ENCODE measurements at regions not wholly inside any gene's neighbourhood (a gene's known extent, or its start where the extent isn't known, plus 50 kb on each side); places are given as distances from the start of the nearest gene placed in this dataset.

GRCh38 chr5:89712134-89712700 lies 697.3 kb downstream of the CETN3 start:
- TF ChIP-seq CTCF (IDR thresholded peaks at IDR 0.05; ENCODE audit: low read depth, low read length): no peak
- no peak overlapping the region for H3K4me3 ChIP-seq (ENCODE audit: low read depth, low read length)

- H3K4me3 ChIP-seq (ENCODE audit: low read depth, low read length): no peak overlapping the region
- no peak for TF ChIP-seq CTCF (IDR thresholded peaks at IDR 0.05; ENCODE audit: low read depth, low read length)
These were observed 698.0 kb downstream of the CETN3 start for GRCh38 chr5:89711526-89711925.

- no peak overlapping the region for H3K4me3 ChIP-seq (ENCODE audit: low read depth, low read length)
- no peak for TF ChIP-seq CTCF (IDR thresholded peaks at IDR 0.05; ENCODE audit: low read depth, low read length)
These were observed 699.5 kb downstream of the CETN3 start for GRCh38 chr5:89710006-89710405.

GRCh38 chr5:89707891-89708290 lies 701.7 kb downstream of the CETN3 start:
- no peak for TF ChIP-seq CTCF (IDR thresholded peaks at IDR 0.05; ENCODE audit: low read depth, low read length)
- H3K4me3 ChIP-seq (ENCODE audit: low read depth, low read length): no peak overlapping the region

- no peak overlapping the region for H3K4me3 ChIP-seq (ENCODE audit: low read depth, low read length)
- no peak for TF ChIP-seq CTCF (IDR thresholded peaks at IDR 0.05; ENCODE audit: low read depth, low read length)
These were observed 702.8 kb downstream of the CETN3 start for GRCh38 chr5:89706731-89707130.

- no peak for TF ChIP-seq CTCF (IDR thresholded peaks at IDR 0.05; ENCODE audit: low read depth, low read length)
- H3K4me3 ChIP-seq (ENCODE audit: low read depth, low read length): no peak overlapping the region
These were observed 705.7 kb downstream of the CETN3 start for GRCh38 chr5:89703817-89704216.

GRCh38 chr5:89698028-89698427 lies 711.5 kb downstream of the CETN3 start:
- H3K4me3 ChIP-seq (ENCODE audit: low read depth, low read length): no peak overlapping the region
- no peak for TF ChIP-seq CTCF (IDR thresholded peaks at IDR 0.05; ENCODE audit: low read depth, low read length)

All from WI38 (cell line).